ENCODE measurements at regions not wholly inside any gene's neighbourhood (a gene's known extent, or its start where the extent isn't known, plus 50 kb on each side); places are given as distances from the start of the nearest gene placed in this dataset.

DNA sequence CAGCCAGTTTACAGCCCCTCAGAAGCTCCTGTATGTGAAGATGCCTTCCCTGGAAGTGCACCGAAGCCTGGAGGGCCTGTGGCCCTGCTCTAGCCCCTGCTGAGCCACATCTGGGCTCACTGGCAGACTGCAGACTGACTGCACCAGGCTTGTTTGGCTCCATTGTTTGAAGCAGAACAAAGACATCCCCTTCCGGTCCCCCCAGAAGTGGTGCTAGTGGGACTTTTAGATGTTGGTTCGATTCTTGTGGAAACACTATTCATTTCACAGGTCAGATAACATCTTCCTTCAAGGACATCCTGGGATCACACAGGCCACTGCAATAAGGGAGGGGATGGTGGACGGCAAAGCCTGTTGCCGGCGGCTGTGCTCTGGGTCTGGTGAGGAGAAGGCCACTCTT, 57.8 kb upstream of the CBLN2 start:
- no peak for DNase-seq (ENCODE audit: low read depth in 2 of 3, low spot score in 1 of 3)

DNA sequence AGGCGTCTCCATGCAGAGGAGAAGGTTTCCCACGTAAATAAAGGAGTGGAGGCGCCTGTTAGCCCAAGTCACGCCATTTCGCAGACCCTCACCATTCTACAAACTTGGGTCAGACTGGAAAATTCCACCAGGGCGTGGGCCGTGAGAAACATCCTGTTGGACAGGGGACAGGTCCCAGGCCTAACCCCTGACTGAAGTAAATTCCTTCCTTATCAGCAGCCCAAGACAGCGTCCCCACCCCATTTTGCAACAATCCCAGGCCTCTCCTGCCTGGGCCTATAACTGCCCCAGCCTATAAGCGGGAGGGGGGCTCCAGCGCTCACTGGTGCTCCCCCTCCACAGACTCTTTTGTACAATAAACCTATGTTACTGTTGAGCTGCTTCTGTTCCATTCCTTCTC, 57.3 kb upstream of the CBLN2 start:
- DNase-seq (ENCODE audit: low read depth in 2 of 3, low spot score in 1 of 3) = no peak

Data from stimulated activated CD4-positive, alpha-beta T cell treated with anti-CD3 and anti-CD28 coated beads, Interleukin-12 subunit alpha, Interleukin-12 subunit beta, amount 100 ng/mL, for 48 hours (primary cell).